ENCODE measurements at regions not wholly inside any gene's neighbourhood (a gene's known extent, or its start where the extent isn't known, plus 50 kb on each side); places are given as distances from the start of the nearest gene placed in this dataset.
"Not testable (repeated sequence)": the region's sequence is repeated elsewhere in the genome, so short reads cannot be mapped to it uniquely, and the experiment has no call there.

- TF ChIP-seq CTCF (IDR thresholded peaks at IDR 0.05); POLR2A (IDR thresholded peaks at IDR 0.05); POLR2AphosphoS5 (IDR thresholded peaks at IDR 0.05; ENCODE audit: insufficient read depth in 1 of 2, low read depth in 1 of 2): not testable (repeated sequence)
Measured at GRCh38 chr21:9873096-9873495, 648.3 kb upstream of the TPTE start.
